Activated CD4-positive, alpha-beta T cell treated with anti-CD3 and anti-CD28 coated beads, Interleukin-10, Interleukin-2, amounts not matched to agents 100 ng/mL and 50 ng/mL, durations not matched to agents 16 hours and 8 hours (primary cell): ENCODE measurements at regions not wholly inside any gene's neighbourhood (a gene's known extent, or its start where the extent isn't known, plus 50 kb on each side); places are given as distances from the start of the nearest gene placed in this dataset.
A peak's percentile ranks its signal among the peaks of the same experiment; 100 is the strongest.

Experiments
- DNase-seq: peaks from one replicate; pipeline ENCODE4 v3.0.0-alpha.2; 2020

DNA sequence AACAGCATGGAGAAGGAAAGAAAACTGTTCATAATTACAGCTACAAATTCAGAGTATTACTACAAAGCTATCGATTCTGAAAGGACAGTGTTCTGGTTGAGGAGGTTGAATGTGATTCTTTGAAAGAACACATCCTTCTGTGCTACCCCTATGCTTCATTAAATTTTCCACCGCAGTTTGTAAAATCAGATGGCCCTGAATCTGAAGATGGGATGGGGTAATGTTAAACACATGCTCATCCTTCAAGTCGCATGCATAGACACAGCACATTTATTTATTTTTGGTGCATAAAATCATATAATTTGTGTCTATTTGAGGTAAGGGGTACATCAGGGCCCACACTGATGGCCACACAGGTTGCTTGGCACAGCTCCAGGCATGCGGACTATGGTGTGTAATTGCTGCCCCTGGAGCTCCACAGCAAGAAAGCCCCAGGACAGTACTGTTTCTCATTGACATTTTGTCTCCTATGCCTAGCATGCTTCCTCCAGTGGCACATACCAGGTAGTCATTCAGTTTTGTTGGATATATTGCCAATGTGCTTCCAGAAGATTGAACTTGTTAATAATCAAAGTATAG is 238.8 kb upstream of the TANK start:
- DNase-seq, result no peak

DNA sequence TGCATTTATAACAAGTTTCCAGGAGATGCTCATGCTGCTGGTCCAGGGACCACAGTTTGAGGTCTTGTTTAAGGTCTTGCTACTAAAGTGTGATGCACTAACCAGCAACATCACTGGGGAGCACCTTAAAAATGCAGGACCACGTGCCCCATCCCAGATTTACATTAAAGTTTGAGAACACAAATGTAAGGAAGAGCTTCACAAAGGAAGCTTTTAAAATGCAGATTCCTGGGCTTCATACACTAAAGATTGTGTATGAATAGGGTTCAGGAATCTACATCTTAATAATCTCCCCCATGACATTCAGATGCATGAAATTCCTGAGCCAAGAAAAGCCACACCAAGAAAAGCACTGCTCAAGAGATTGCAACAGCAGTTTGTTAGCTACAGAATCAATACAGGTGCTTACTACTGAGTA is 235.3 kb upstream of the TANK start:
- no peak for DNase-seq

DNA sequence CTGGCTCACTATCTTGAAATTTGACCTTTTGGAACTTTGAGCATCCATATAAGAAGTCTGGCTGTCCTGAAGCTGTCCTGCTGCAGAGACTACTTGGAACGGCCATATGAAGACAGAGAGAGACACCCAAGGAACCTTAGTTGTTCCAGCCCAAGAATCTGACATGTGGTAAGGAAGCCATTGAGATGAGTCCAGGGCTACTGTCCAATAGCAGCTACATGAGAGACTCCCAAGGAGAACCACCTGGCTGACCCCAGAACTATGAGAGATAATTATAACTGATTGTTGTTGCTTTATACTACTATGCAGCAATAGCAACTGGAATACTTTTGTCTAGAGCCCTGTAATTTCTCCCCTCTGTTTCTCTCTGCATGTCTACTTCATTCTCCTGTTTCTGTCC is 234.3 kb upstream of the TANK start:
- DNase-seq, result no peak

DNA sequence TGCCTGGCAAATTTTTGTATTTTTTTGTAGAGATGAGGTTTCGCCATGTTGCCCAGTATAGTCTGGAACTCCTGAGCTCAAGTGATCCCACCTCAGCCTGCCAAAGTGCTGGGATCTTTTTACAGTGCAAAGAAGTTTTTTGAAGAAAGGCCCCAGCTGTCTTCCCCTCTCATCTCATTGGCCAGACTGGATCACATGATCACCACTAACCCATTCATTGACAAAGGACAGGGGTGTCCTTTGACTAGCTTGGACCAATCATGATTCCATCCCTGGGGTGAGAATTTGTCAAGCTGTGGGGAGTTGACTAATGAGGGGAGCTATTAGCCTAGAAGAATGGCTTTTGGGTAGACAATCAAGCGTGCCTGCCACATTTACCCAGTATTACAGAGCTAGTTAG is 232.9 kb upstream of the TANK start:
- DNase-seq, result no peak

DNA sequence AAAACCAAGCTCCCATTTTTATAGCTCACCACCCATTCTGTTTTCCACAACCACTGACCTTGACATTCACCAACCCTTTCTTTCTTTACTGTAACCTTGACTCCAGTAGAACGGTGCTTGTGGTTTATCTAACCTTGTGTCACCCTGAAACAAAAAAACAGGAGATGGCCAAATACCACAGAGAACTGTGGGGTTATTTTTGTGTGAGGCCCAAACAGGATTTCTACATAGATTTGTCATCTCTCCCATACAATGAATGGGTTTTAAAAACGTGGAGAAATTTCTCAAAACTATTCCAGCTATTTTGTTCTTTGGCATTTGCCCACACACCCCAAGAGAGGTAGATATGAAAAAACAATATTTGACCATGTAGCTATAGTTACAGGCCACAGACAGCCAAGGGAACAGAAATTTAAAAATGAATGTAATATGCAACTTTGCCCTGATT is 231.3 kb upstream of the TANK start:
- no peak for DNase-seq

DNA sequence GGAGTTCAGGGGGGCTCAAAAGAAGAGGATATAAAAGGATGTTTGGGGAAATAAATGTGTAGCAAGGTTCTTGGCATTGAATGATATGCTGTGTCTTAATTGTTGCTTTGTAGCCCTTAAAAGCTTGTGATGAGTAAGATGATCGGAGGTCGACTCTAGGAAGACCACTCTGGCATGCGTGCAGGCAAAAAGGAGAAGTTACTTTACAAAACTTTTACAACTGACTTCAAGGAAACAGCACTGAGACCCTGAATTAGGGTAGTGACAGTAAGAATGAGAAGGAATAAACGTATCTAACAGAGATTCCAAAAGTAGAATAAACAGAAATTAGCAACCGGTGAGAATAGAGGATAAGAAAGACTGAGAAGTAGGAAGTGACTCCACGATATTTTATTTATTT is 228.7 kb upstream of the TANK start:
- DNase-seq, result no peak

DNA sequence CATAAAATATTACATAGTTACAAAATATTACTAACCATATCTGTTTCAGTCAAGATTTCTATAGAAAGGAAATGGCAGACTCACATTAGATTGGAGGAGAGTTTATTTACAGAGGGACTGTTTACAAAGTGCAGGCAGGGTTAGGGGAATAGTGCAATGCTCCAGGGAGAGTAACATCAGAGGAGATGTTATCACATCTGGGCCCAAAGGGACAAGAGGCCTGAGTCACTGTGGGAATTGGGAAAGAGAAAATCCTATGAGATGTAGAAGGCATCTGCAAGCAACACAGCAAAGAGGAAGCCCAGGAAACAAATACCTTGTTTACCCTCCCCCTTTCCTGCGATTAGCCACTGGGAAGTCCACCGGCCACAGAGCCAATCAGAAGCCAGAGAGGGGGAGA is 227.3 kb upstream of the TANK start:
- DNase-seq, result no peak

DNA sequence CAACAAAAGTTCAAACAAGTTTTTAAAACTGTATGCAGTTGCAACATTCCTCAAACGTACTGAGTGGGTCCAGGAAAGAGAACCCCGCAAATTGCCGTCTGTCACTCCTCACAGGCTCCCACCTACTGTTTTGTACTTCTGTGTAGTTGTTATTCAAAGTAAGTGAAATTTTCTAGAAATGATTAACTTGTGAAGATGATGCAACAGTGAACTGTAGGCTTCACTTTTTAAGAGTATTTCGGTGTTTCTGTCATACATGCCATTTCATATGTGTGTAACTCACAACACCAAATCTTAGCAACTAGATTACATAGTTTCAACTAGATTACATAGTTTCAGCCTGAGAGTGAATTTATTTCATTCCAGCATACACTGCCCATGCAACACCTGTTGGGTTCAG is 226.0 kb upstream of the TANK start:
- no peak for DNase-seq

DNA sequence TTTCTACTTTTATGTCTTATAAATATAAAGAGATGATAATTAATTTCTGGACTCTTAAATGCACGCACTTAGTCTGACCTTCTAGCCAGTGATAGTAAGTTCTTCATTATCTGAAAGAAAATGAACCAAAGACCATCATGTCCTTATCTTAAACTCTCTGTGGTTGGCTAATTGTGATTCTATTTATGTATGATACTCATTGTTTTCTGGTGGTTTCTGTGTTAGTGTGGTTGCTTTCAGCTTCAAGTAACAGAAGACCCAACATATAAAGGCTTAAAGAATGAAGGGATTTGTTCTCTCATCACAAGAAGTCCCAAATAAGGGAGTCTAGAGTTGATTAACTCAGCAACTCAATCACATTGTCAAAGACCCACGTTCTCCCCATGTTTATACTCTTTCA is 225.2 kb upstream of the TANK start:
- DNase-seq, result no peak

DNA sequence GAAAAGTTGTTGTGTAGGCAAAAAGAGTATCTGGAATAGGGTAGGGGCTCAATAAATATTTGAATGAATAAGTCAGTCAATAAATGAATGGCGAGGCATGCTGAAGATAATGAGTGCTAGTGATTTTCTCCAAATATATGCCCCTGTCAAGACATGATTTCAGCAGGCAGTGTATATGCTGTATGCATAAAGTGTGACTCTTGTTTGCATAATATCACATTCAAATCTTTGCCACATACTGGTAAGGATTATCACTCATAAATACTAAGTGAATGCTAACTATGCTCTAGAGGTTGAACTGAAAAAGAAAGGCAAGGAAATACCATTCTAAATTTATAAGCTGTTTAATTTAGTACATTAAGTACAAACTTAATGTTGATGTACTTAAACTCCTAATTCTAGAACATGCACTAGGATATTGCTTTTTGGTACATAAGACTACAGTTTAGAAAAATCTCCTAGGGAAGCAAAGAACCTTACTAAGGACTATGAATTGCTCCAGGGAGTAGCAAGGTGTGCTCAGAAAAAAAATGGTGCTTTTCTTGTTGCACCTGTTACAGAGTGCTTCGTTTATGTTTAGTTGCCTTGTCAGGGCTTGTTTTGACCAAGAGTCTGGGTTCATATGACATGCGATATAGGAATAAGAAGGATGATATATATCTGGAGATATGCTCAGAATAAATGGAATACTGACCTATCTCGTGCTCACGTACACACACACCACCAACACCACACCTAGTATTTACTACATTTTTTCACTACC is 224.0 kb upstream of the TANK start:
- no peak for DNase-seq

DNA sequence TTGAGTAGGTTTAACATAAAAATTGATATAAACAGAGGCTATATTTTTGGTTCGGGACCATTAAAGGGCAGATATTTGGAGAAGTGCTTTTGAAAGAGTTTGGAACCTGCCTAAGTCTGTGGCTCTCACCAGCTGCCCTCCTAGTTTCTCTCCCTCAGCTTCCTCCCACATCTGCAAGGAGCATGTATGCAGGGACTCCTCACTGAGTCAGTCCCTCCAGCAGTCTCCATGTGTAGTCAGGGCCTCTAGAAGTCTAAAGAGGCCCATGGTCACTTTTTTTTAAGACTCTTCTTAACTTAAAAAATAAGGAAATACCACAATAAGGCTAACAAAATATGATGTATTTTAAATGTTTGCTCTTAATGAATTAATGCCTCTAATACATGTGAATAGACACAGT is 220.0 kb upstream of the TANK start:
- DNase-seq, result no peak

DNA sequence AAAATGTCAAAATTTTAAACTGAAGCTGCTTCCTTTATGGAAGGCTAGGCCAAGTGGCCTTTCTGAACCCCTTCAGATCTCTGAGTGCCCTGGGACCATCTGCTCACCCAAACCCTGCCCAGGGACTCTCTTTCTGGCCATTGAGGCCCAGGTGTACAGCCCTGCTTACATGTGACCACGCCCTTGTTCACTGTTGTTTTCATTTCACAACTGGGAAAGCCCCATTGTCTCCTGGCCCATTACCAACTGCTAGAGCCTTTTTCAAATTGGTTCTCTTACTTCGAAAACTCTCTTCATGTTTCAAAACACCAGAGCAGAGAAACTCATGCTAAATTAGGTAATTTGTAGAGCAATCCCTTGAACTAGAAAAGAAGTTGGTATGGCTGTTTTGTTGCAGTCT is 219.5 kb upstream of the TANK start:
- peak; percentile 21 for DNase-seq

DNA sequence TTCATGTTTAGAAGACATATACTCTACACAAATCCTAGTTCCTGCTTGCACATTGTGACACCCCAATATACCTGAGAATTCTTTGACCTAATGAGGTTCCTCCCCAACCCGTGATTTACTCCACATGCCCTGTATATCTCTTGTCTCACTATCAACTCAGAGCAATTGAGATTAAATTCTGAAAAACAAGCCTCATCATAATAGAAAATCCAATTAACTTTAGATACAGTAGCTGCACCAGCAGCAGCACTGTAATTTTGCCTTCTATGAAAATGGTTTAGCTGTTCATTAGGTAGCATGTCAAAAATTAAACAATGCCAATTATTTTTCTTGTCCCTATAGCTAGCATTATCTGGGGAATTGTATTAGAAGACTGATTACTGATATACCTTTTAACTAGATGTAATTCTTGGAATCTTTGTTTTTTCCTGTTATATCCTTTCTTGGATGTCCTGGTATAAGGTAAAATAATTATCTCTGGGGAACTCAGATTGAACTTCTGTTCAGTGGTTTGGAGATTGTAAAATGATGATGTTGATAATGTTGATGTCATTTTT is 218.9 kb upstream of the TANK start:
- DNase-seq, result no peak

DNA sequence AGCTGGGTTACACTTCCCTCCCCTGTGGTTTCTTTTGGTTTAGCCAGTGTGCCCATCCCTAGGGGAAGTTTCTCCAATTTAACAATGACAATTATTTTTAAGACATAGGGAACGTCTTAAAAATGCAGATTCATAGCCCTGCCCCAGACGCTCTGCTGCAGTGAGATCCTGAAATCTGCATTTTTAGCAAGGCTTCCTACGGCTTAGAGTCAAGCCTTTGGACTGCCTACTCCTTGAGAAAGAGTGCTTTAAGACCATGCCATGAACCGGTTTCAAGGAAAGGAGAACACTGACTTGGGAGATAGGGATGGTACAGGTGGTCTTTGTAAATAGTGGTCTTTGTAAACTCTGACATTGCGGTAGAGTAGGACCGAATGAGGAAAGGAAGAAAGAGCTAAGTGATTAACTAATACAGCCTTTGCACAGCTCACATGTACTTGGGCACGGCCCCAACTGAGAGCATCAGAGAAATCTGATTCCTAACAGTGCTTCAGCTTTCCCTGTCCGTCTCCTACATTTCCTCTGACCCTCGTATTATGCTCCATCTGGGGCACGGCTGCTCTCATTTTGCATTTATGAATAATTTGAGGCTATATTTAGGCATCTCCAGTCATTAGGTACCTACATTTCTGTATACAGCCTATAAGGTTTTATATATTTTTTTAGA is 217.6 kb upstream of the TANK start:
- no peak for DNase-seq

DNA sequence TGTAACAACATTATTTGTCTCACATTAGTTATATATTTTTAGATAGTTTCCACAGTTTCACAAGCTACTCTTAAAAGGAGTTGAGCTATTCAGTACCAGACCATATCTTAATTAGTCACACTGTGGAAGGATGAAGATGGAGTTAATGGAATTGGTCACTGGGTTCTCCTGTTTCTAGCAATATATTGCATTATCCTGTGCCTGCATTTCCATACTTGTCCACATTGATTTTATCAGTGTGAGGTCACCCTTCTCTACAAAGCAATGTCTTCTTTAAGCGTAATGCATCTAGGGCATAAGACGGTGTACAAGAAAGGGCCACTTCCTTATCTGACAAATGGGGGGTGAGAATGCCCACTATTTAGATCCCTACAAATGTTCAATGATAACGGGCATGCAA is 216.8 kb upstream of the TANK start:
- no peak for DNase-seq

DNA sequence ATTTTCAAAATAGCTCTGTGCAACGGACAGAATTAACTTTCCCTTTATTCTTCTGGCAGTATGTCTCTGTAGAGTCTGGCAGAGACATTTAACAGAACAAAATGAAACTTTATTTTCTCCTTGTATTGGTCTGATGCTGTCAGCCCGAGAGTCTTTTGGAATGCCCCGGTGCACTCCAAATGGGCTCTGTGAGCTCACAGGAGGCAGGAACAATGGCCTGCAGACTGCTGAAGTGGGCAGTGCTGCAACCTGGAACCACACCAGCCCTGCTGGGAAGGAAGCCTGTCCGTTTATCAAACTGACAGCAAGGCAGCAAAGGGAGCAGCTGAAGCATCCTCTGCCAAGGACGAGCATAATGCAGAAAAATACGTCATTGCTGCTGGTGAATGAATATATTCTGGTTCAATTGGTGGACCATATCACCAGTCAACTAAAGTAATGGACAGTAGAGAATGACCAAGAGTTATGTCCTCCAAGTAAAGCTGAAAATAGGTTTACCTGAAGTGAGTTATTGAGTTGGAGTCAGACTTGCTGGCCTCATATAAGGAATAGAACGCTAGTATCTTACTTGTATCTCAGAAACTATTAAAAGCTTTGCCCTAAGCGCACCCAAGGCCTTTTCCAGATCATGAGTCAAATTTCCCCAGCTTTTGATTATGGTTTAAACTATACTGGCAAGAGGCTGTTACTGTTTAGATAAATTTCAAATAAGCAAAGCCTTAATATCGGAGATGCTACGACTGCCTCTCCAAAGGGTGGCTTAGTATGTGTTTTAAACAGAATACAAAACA is 207.6 kb upstream of the TANK start:
- DNase-seq, result no peak

DNA sequence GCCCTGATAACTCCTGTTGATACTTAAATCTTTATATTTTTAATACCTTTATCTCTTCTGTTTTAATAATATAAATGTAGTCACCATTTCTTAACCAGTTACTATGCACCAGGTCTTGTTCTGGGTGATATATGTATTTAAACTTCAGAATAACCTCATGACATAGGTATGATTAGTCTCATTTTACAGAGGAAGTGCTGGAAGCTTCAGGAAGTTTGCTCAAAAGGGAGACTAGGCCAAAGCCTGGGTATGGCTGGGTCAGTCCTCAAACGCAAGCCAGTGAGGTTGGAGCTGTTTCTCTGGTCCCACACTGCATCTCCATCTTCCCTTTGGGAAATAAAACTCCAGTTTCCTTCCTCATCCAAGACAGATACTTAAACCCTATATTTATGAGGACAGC is 204.7 kb upstream of the TANK start:
- DNase-seq, result no peak

DNA sequence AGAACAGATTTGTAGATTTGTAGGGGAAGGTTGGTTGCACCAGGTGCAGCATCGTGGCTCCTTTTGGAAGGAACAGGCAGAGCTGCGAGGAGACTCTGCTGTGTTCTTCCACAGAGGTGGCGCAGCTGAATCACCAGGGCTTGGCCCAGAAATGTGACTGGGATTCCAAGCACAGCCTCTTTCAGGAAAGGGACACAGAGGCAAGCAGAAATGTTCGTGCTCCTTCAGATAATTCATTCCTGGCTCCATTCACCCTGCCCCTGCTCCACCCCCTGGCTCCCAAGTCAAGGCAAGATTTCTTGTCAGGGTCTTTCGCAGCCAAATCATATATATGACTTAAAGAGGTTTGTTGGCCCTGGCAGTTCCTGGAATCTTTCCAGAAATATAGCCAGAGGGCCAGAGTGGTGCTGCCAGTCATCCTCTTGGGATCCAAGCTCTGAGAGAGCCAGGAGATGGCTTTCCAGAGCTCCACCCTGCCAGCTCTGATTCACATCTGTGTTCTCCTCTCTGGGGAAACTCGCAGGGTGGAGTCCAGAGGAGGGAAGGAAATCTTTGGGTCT is 203.9 kb upstream of the TANK start:
- no peak for DNase-seq

DNA sequence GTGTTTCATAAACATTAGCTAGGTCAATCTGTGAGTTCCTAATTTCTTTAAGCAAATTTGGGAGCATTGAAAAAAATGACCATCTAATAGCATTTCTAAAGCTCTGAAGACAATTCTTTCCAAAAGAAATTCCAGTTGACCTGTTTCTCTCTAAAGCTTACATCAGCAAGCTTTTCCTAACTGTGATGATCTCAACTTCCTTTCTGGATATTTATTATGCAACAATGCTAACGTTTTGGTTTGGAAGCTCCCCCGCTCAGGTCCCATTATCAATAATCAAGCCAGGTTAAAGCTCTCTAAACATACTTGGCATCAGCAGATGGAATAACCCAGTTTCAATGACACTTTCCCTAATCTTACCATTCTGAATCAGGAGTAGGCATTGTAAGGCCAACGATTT is 196.3 kb upstream of the TANK start:
- DNase-seq, result no peak

DNA sequence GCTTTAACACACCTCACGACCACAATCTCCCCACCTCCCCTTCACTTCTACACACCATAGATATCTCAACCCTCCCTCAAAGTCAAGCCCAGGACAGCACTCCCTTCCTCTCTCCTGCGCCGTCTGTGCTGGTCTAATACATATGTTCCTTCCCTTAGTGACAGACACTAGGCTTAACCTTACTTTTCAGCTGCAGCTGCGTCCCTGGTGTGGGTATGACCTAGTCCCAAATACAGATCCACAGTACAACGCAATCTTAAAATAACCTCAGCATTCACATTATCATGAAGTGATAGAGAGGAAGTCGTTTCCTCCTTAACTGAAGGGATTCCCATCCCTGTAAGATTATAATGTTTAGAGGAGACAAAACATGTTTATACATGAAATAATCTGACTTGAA is 192.7 kb upstream of the TANK start:
- DNase-seq, result no peak

DNA sequence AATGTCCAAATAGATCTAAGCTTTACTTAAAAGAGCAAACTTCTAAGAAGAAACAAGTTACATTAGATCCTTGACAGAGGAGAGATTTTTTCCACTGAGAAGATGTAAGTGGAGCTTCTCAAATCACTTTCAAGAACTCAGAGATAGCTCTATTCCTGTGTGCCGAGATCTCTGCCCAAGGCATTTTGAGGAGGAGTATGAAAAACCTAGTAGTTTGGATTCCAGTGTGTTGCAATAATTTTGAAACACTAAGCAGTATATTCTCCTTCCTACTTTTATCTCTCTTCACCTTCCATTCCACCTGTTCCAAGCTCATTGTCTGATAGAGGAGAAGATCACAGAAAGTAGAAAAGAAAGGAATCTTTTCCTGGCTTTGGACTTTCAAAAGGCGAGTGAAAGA is 192.0 kb upstream of the TANK start:
- DNase-seq, result no peak

DNA sequence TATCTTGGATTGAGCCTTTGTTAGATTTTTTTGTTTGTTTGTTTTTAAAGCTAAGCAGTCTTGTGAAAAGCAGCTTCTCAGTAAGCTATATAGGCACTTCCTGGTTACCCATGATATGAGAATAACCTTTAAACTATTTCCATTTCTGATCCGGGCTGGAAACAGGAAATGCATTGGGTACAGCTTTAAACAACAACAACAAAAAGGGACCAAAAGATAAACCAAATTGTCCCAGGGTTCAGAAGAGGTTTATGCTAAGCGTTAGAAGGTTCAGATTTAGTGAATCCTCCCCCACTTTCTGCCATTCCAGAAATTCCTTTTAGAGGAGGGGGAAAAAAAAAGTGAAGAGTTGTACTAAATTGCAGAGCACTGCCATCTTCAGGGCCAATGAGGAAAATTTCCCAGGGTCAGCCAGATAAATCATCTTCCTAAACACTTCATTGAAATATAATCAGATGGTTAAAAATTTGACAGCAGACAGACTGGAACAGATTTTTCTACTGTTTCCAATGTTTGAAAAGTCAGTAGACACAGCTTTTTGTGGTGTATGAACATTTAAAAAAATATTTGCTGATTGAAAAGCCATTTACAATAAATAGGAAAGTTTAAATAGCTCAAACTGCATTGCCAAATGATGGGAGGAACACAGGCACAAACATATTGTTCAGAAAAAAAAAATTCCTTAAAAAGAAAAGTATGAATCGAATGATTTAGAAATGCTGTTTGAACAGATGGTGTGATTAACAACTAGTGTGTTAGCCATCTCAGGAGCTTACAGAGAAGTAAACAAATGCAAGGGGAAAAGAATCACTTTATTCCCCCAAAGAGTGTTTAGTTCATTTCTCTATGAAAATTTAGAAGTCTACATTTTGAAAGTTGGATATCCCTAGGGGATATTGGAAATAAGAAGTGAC is 189.9 kb upstream of the TANK start:
- no peak for DNase-seq
